ENCODE measurements at regions not wholly inside any gene's neighbourhood (a gene's known extent, or its start where the extent isn't known, plus 50 kb on each side); places are given as distances from the start of the nearest gene placed in this dataset.

- Mint-ChIP-seq H3K27me3 (ENCODE audit: insufficient read depth) (no peaks in the 10 kb centered on the region), H3K27ac (no peak overlapping the region), H3K36me3 (ENCODE audit: low read depth) (no peaks in the 10 kb centered on the region), H3K4me3 (no peak overlapping the region), H3K9me3 (peaks cover 4% of the 10 kb centered on the region; the same call in 1 of the 2 replicates), H3K4me1 (ENCODE audit: low read depth) (no peaks in the 10 kb centered on the region)
- no peak for DNase-seq
- TF ChIP-seq, protein P1, sequence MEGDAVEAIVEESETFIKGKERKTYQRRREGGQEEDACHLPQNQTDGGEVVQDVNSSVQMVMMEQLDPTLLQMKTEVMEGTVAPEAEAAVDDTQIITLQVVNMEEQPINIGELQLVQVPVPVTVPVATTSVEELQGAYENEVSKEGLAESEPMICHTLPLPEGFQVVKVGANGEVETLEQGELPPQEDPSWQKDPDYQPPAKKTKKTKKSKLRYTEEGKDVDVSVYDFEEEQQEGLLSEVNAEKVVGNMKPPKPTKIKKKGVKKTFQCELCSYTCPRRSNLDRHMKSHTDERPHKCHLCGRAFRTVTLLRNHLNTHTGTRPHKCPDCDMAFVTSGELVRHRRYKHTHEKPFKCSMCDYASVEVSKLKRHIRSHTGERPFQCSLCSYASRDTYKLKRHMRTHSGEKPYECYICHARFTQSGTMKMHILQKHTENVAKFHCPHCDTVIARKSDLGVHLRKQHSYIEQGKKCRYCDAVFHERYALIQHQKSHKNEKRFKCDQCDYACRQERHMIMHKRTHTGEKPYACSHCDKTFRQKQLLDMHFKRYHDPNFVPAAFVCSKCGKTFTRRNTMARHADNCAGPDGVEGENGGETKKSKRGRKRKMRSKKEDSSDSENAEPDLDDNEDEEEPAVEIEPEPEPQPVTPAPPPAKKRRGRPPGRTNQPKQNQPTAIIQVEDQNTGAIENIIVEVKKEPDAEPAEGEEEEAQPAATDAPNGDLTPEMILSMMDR (IDR thresholded peaks at IDR 0.05): no peak
Measured at GRCh38 chr5:28499766-28500290, 1461.4 kb upstream of the CDH9 start.

GRCh38 chr5:28495876-28496275 is 1457.5 kb upstream of the CDH9 start:
- no peak for DNase-seq
- no peaks in the 10 kb centered on the region; the same call in 1 of the 2 replicates for H3K27me3 Mint-ChIP-seq (ENCODE audit: insufficient read depth)
- H3K4me3 Mint-ChIP-seq: no peak overlapping the region
- H3K9me3 Mint-ChIP-seq: peaks cover 19% of the 10 kb centered on the region
- peaks cover 6% of the 10 kb centered on the region; the same call in 1 of the 2 replicates for H3K36me3 Mint-ChIP-seq (ENCODE audit: low read depth)
- TF ChIP-seq, protein P1 (IDR thresholded peaks at IDR 0.05): no peak
- no peak overlapping the region for H3K27ac Mint-ChIP-seq
- no peaks in the 10 kb centered on the region for H3K4me1 Mint-ChIP-seq (ENCODE audit: low read depth)

GRCh38 chr5:28493456-28493855 is 1455.1 kb upstream of the CDH9 start:
- TF ChIP-seq, protein P1 (IDR thresholded peaks at IDR 0.05): no peak
- Mint-ChIP-seq H3K4me1 (ENCODE audit: low read depth) (no peaks in the 10 kb centered on the region), H3K36me3 (ENCODE audit: low read depth) (peaks cover 12% of the 10 kb centered on the region; the same call in 1 of the 2 replicates), H3K9me3 (peaks cover 33% of the 10 kb centered on the region), H3K4me3 (no peak overlapping the region), H3K27me3 (ENCODE audit: insufficient read depth) (peaks cover 3% of the 10 kb centered on the region), H3K27ac (no peak overlapping the region)
- no peak for DNase-seq

- Mint-ChIP-seq H3K9me3 (peaks cover 26% of the 10 kb centered on the region), H3K27me3 (ENCODE audit: insufficient read depth) (peaks cover 3% of the 10 kb centered on the region), H3K4me1 (ENCODE audit: low read depth) (no peaks in the 10 kb centered on the region), H3K36me3 (ENCODE audit: low read depth) (peaks cover 12% of the 10 kb centered on the region; the same call in 1 of the 2 replicates), H3K4me3 (no peak overlapping the region), H3K27ac (no peak overlapping the region)
- TF ChIP-seq, protein P1 (IDR thresholded peaks at IDR 0.05): no peak
- DNase-seq: no peak
Measured at GRCh38 chr5:28488752-28489151, 1450.4 kb upstream of the CDH9 start.

DNA sequence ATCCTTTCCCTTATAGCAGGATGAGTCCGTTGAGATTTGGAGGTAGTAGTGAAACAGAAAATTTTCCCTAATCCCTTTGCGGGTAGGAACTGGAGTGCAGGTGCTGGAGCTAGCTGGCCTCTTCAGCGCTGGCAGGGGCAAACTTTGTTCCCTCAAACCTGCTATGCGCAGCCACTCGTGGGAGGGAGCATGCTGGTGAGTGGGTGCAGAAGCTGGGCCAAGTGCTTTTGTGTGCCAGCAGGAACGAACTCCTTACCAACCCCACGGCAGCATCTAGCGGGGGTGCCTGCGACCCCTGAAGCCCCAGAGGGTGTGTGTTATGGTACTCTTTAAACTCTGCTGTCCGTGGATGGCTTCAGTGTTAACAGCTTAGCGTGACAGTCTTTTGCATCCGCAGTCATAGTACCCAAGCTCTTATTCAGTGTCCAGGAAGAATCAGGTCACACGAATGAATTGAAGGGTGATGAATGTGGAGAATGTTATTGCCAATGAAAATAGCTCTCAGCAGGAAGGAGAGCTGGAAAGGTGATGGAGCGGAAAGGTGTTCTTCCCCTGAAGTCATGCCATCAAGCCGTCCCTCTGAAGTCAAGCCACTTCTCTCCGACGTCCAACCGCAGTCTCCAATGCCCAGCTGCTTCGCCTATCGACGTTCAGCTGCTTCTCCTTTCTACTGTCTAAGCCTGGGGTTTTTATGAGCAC is 1445.1 kb upstream of the CDH9 start:
- no peak for DNase-seq
- Mint-ChIP-seq H3K36me3 (ENCODE audit: low read depth) (no peaks in the 10 kb centered on the region), H3K4me3 (no peak overlapping the region), H3K4me1 (ENCODE audit: low read depth) (no peaks in the 10 kb centered on the region), H3K9me3 (peaks cover 5% of the 10 kb centered on the region), H3K27ac (no peak overlapping the region), H3K27me3 (ENCODE audit: insufficient read depth) (no peaks in the 10 kb centered on the region)
- TF ChIP-seq, protein P1 (IDR thresholded peaks at IDR 0.05): no peak
